ENCODE measurements at regions not wholly inside any gene's neighbourhood (a gene's known extent, or its start where the extent isn't known, plus 50 kb on each side); places are given as distances from the start of the nearest gene placed in this dataset.
"Not testable (repeated sequence)": the region's sequence is repeated elsewhere in the genome, so short reads cannot be mapped to it uniquely, and the experiment has no call there.

DNA sequence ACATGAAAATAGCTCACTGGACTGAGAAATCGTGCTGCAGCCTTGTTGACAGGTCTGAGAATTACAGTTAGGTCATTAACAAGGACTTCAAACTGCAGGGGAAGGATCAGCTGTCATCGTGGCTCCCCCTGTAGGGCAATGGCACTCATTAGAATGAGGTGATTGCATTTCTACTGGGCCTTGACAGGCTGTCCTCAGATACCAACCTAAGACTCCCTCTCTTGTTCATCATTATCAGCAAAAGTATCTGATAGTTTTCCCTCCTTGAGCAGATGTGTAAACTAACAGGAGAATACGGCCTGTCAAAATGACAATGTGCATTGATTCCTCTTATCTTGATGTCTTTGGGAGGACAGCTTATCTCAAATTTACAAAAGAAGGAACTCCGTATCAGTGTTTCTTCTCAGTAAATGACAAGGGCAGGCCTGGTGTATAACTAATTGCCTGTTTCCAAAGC, 648.5 kb upstream of the LRRN3 start:
- Histone ChIP-seq H3K4me1 (ENCODE audit: low read depth) (no peaks in the 10 kb centered on the region), H3K4me3 (no peak overlapping the region), H3K9me3 (no peaks in the 10 kb centered on the region), H3K36me3 (ENCODE audit: low read depth) (no peaks in the 10 kb centered on the region)
- TF ChIP-seq, protein P1, sequence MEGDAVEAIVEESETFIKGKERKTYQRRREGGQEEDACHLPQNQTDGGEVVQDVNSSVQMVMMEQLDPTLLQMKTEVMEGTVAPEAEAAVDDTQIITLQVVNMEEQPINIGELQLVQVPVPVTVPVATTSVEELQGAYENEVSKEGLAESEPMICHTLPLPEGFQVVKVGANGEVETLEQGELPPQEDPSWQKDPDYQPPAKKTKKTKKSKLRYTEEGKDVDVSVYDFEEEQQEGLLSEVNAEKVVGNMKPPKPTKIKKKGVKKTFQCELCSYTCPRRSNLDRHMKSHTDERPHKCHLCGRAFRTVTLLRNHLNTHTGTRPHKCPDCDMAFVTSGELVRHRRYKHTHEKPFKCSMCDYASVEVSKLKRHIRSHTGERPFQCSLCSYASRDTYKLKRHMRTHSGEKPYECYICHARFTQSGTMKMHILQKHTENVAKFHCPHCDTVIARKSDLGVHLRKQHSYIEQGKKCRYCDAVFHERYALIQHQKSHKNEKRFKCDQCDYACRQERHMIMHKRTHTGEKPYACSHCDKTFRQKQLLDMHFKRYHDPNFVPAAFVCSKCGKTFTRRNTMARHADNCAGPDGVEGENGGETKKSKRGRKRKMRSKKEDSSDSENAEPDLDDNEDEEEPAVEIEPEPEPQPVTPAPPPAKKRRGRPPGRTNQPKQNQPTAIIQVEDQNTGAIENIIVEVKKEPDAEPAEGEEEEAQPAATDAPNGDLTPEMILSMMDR (IDR thresholded peaks at IDR 0.05), result no peak
- ATAC-seq (peak; percentile 51), DNase-seq (peak in 2 of 3 donors; percentile 29 to 36)
- intact Hi-C loops (cut with DNase I, micrococcal nuclease), result no loop called here

DNA sequence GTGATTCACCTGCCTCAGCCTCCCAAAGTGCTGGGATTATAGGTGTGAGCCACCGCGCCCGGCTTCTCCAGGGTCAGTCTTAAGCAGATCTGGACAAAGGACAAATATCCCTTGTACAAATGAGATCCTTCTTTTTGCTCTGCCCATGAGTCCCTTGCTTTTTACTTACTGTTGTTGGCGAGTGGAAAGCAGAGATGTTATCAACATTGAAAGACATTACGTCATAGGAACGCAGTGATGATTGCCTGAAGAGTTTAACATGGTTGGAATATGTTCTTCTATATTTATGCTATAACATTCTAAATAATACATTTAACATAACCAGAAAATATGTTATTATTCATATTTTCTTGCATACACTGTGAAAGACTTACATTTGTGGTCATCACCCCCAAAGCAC, 644.3 kb upstream of the LRRN3 start:
- H3K9me3 ChIP-seq, result no peaks in the 10 kb centered on the region
- no peaks in the 10 kb centered on the region for H3K36me3 ChIP-seq (ENCODE audit: low read depth)
- DNase-seq (no peak), ATAC-seq (no peak)
- no peak overlapping the region for H3K4me3 ChIP-seq
- TF ChIP-seq, protein P1 (IDR thresholded peaks at IDR 0.05), result no peak
- intact Hi-C loops (cut with DNase I, micrococcal nuclease), result no loop called here
- H3K4me1 ChIP-seq (ENCODE audit: low read depth), result no peaks in the 10 kb centered on the region

DNA sequence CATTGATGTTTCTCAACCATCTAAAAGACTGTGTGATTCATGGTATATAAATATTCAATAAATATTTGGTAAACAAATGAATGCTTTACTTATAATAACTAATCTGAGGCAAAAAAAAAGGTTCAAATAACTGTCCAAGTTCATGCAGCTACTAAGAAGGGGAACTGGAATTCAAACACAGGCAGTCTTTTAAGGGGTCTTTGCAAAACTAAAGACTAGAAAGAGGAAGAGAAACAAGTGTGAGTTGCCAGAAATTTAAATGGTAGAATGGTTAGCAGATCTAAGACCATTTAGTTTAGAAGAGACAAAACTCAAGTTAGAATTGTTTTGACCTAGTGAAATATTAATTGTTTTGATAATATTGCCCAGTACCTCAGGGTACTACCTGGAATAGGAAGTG, 642.0 kb upstream of the LRRN3 start:
- TF ChIP-seq, protein P1 (IDR thresholded peaks at IDR 0.05), result no peak
- ATAC-seq (no peak), DNase-seq (no peak)
- no peak overlapping the region for H3K4me3 ChIP-seq
- intact Hi-C loops (cut with DNase I, micrococcal nuclease), result no loop called here
- H3K4me1 ChIP-seq (ENCODE audit: low read depth), result no peaks in the 10 kb centered on the region
- H3K9me3 ChIP-seq, result no peaks in the 10 kb centered on the region
- H3K36me3 ChIP-seq (ENCODE audit: low read depth), result no peaks in the 10 kb centered on the region

DNA sequence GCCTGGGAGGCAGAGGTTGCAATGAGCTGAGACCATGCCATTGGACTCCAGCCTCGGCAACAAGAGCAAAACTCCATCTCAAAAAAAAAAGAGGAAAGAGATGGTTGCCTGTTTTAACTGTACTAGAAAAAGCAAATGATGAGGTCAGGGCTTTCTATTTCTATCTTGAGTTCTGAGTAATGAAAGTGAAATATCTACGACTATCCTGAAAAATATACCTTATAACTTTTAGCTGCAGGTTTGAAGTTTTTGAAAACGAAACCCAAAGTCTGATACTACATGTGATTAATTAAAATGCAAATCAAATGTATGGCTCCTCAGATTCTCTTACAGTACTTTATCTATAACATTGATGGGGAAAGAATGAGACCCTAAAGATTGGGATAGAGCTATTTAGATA, 636.2 kb upstream of the LRRN3 start:
- DNase-seq (no peak), ATAC-seq (no peak)
- intact Hi-C loops (cut with DNase I, micrococcal nuclease), result no loop called here
- Histone ChIP-seq H3K4me3 (no peak overlapping the region), H3K4me1 (ENCODE audit: low read depth) (no peaks in the 10 kb centered on the region), H3K9me3 (no peaks in the 10 kb centered on the region), H3K36me3 (ENCODE audit: low read depth) (no peaks in the 10 kb centered on the region)
- TF ChIP-seq, protein P1 (IDR thresholded peaks at IDR 0.05), result no peak

DNA sequence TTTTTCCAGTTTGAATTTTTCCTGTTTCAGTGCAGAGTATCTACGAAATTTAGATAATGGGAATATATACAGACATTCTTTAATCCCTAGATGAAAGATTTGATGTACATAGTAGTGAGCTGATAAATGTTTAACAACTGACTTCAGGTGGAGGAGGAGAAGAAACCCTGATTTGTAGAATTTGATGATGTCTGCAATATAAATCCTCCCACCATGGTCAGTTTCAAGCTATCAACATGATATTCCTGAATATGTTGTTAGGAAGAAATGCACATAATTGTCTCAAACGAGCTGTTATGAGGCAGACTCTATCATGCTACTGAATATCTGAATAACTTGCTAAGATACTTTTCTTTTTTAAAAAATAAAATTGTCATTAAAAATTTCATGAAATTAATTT, 629.3 kb upstream of the LRRN3 start:
- H3K4me1 ChIP-seq (ENCODE audit: low read depth), result no peaks in the 10 kb centered on the region
- H3K9me3 ChIP-seq, result no peaks in the 10 kb centered on the region
- ATAC-seq, result no peak
- DNase-seq, result no peak
- intact Hi-C loops (cut with DNase I, micrococcal nuclease), result no loop called here
- H3K36me3 ChIP-seq (ENCODE audit: low read depth), result no peaks in the 10 kb centered on the region
- TF ChIP-seq, protein P1 (IDR thresholded peaks at IDR 0.05), result no peak
- H3K4me3 ChIP-seq, result no peak overlapping the region

DNA sequence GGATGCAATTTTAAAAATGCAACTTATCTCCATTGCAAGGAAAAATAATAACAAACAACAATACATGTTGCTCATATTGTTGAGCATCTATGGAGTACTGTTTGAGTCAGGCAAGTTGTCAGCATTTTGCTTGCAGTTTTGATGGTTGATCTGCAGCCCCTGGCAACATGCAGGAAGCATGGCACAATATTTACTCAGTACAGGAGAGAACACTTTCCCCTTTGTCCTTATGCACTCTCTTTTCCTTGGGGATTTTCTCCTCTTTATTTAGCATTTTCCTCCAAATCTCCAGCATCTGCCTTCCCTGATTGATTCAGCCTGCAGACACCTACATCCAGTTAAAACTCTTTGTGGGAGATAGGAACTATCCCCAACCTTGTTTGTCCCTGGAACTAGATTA, 620.5 kb upstream of the LRRN3 start:
- intact Hi-C loops (cut with DNase I, micrococcal nuclease), result no loop called here
- ATAC-seq (no peak), DNase-seq (no peak)
- Histone ChIP-seq H3K4me1 (ENCODE audit: low read depth) (no peaks in the 10 kb centered on the region), H3K36me3 (ENCODE audit: low read depth) (no peaks in the 10 kb centered on the region), H3K9me3 (no peaks in the 10 kb centered on the region), H3K4me3 (no peak overlapping the region)
- TF ChIP-seq, protein P1 (IDR thresholded peaks at IDR 0.05), result no peak

DNA sequence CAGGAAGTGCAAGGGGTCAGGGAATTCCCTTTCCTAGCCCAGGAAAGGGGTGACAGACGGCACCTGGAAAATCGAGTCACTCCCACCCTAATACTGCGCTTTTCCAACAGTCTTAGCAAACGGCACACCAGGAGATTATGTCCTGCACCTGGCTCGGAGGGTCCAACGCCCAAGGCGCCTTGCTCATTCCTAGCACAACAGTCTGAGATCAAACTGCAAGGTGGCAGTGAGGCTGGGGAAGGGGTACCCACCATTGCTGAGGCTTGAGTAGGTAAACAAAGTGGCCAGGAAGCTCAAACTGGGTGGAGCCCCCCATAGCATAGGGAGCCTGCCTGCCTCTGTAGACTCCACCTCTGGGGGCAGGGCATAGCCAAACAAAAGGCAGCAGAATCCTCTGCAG, 618.5 kb upstream of the LRRN3 start:
- H3K4me3 ChIP-seq; DNase-seq; H3K9me3 ChIP-seq; intact Hi-C loops (cut with DNase I, micrococcal nuclease); H3K36me3 ChIP-seq (ENCODE audit: low read depth); ATAC-seq; H3K4me1 ChIP-seq (ENCODE audit: low read depth): not testable (repeated sequence)
